Gastrocnemius medialis (tissue), 4 donors: ENCODE measurements at regions not wholly inside any gene's neighbourhood (a gene's known extent, or its start where the extent isn't known, plus 50 kb on each side); places are given as distances from the start of the nearest gene placed in this dataset.

Experiments
- CTCF ChIP-seq, 5 experiments: fragments of 450-650 bp in 3 of 5; fragments of 200-600 bp in 2 of 5; sonication (generic) in 2 of 5; IDR thresholded peaks in 4 of 5; conservative IDR thresholded peaks in 1 of 5; 1 replicate in 4 of 5; 2 replicates in 1 of 5; pipeline ENCODE4 v1.5.1; 2016 to 2019; ENCODE audit warnings: antibody characterized with exemption in 5 of 5, mild to moderate bottlenecking in 3 of 5, moderate library complexity in 3 of 5
- POLR2A ChIP-seq, 2 donors: fragments of 450-650 bp; IDR thresholded peaks; one replicate each; pipeline ENCODE4 v1.6.1; 2017; ENCODE audit warnings: antibody characterized with exemption in 2 of 2, mild to moderate bottlenecking in 2 of 2, moderate library complexity in 2 of 2

GRCh38 chr4:67160394-67160793 lies 384.9 kb downstream of the CENPC start:
- TF ChIP-seq CTCF (IDR thresholded peaks at IDR 0.05 in 4 of 5, conservative IDR thresholded peaks at IDR 0.05 in 1 of 5) (no peak), POLR2A (IDR thresholded peaks at IDR 0.05) (no peak)
